Psoas muscle (tissue), 7 donors: ENCODE measurements at regions not wholly inside any gene's neighbourhood (a gene's known extent, or its start where the extent isn't known, plus 50 kb on each side); places are given as distances from the start of the nearest gene placed in this dataset.

Source experiments
- ATAC-seq, 4 donors: fragments of 200-7000 bp; cut with Tn5 transposase; one replicate each; pipeline ENCODE4 v1.9.1; 2020; ENCODE audit warnings: moderate library complexity in 3 of 4, mild to moderate bottlenecking in 2 of 4
- DNase-seq, 2 donors: peaks; one replicate each; pipeline ENCODE4 v3.0.0-alpha.2; 2020
- H3K27ac ChIP-seq: fragments of 200-600 bp; one replicate; pipeline ENCODE4 v1.8.0; 2022
- H3K27me3 ChIP-seq, 3 donors: fragments of 200-600 bp in 1 of 3; one replicate each; pipeline versions ENCODE4 v1.6.1 to v1.8.0; 2013 to 2022; ENCODE audit warnings: low read length in 2 of 3, mild to moderate bottlenecking in 2 of 3, moderate library complexity in 1 of 3; ENCODE audit not compliant: insufficient read depth in 3 of 3
- H3K36me3 ChIP-seq, 2 donors: fragments of 200-600 bp in 1 of 2; one replicate each; pipeline versions ENCODE4 v1.6.1 to v1.8.0; 2013 to 2022; ENCODE audit warnings: low read depth in 1 of 2, mild to moderate bottlenecking in 1 of 2, moderate library complexity in 1 of 2; ENCODE audit not compliant: insufficient read depth in 1 of 2
- H3K4me1 ChIP-seq: fragments of 200-600 bp; one replicate; pipeline ENCODE4 v1.8.0; 2022
- H3K4me3 ChIP-seq: fragments of 200-600 bp; one replicate; pipeline ENCODE4 v1.8.0; 2022; ENCODE audit warnings: mild to moderate bottlenecking
- H3K9me3 ChIP-seq: fragments of 200-600 bp; one replicate; pipeline ENCODE4 v1.8.0; 2022
- WGBS, 3 donors: extraction: QIAGEN DNeasy Blood & Tissue Kit; methylation state at CpG; one replicate each; pipeline versions ENCODE4 v1.1.6 to v1.1.7; 2013; 5-methylcytosine and 5-hydroxymethylcytosine counted together
- intact Hi-C, 2 donors: fragments of 100-400 bp; cut with DNase I; formaldehyde crosslinking; loops; one replicate each; pipeline versions ENCODE4 v1.11.0 to v1.14.2; 2022
- TF ChIP-seq, protein P1 (sequence below): fragments of 200-600 bp; IDR thresholded peaks from one replicate; pipeline ENCODE4 v1.8.0; 2022; ENCODE audit warnings: antibody characterized with exemption
- donor health status: healthy with polysubstance abuse.
- donor health status: DM: no; HTN: no; CAD: no; lungs with moderate emphysema.
- donor health status: Bipolar disorder and iron deficiency.
- donor health status: healthy.
- donor health status: DM: yes; HTN: yes; CAD: no.
- donor health status: DM: no; HTN: no; CAD: no.
- donor health status: DM: yes; HTN: yes; CAD: no.

- DNase-seq (no peak), ATAC-seq (no peak)
- WGBS, 3 donors, result 91 to 98% (median 92%) methylated on average over 2 of the region's 2 CpGs
- intact Hi-C loops, result no loop called here
- TF ChIP-seq, protein P1, sequence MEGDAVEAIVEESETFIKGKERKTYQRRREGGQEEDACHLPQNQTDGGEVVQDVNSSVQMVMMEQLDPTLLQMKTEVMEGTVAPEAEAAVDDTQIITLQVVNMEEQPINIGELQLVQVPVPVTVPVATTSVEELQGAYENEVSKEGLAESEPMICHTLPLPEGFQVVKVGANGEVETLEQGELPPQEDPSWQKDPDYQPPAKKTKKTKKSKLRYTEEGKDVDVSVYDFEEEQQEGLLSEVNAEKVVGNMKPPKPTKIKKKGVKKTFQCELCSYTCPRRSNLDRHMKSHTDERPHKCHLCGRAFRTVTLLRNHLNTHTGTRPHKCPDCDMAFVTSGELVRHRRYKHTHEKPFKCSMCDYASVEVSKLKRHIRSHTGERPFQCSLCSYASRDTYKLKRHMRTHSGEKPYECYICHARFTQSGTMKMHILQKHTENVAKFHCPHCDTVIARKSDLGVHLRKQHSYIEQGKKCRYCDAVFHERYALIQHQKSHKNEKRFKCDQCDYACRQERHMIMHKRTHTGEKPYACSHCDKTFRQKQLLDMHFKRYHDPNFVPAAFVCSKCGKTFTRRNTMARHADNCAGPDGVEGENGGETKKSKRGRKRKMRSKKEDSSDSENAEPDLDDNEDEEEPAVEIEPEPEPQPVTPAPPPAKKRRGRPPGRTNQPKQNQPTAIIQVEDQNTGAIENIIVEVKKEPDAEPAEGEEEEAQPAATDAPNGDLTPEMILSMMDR, result no peak
- Histone ChIP-seq H3K4me3 (no peak overlapping the region), H3K27ac (no peak overlapping the region), H3K36me3 (no peaks in the 10 kb centered on the region), H3K27me3 (no peaks in the 10 kb centered on the region), H3K4me1 (no peaks in the 10 kb centered on the region), H3K9me3 (no peaks in the 10 kb centered on the region)
Measured at GRCh38 chr6:47426524-47427302, 50.9 kb upstream of the CD2AP start.

DNA sequence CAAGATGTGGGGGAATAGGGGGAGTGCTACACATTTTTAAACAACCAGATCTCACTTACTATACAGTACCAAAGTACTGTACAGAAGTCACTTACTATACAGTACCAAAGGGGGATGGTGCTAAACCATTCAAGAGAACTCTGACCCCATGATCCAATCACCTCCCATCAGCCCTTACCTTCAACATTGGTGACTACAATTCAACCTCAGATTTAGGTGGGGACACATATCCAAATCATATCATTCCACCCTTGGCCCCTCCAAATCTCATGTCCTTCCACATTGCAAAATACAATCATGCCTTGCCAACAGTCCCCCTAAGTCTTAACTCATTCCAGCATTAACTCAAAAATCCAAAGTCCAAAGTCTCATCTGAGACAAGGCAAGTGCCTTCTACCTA is 49.9 kb upstream of the CD2AP start:
- Histone ChIP-seq H3K27me3 (no peaks in the 10 kb centered on the region), H3K4me1 (no peaks in the 10 kb centered on the region), H3K9me3 (no peaks in the 10 kb centered on the region), H3K36me3 (no peaks in the 10 kb centered on the region), H3K4me3 (no peak overlapping the region), H3K27ac (no peak overlapping the region)
- DNase-seq (no peak), ATAC-seq (no peak)
- intact Hi-C loops, result no loop called here
- TF ChIP-seq, protein P1, result no peak
